D721Med (cell line): ENCODE measurements at regions not wholly inside any gene's neighbourhood (a gene's known extent, or its start where the extent isn't known, plus 50 kb on each side); places are given as distances from the start of the nearest gene placed in this dataset.

ENCODE experiments used
- DNase-seq: peaks from one replicate; pipeline ENCODE4 v3.0.0; 2011; ENCODE audit warnings: low spot score; ENCODE audit not compliant: insufficient read length
- FAIRE-seq: peaks from 2 replicates; lab custom pipeline; 2011; peaks lifted over from hg19 to GRCh38; lab: Jason Lieb, UNC
- TF ChIP-seq, protein P1 (sequence below): IDR thresholded peaks from 2 replicates; pipeline ENCODE4 v1.5.1; 2012; ENCODE audit warnings: mild to moderate bottlenecking, control low read depth; ENCODE audit not compliant: insufficient read depth; ENCODE audit errors: missing control alignments

DNA sequence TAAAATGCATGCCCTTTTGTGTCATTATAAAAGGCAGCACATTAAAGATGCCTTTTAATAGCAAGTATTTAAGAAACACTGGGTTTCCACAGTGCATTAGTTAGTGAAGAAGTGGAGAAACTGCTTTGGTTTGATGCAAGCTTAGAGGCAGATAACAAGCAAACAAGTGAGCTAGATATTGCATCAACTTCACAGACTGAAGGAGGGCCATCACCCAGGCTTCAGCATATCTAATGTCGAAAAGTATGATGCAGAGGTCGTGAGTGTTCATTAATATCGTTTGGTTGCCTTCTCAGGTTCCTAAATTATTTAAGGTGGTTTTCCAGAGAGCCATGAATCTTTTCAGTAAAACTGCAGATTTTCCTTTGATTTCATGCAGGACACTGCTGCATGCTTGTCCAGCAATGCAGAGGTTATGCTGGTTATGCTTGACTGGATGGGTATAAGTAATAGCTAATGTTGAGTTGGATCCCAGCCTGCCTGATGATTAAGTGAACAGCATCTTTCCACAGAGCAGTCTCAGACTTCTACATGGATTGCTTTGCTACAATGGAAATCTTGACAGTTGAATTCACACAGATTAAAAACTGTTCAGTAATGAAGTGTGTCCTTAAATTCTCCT lies 69.7 kb upstream of the IPO9 start:
- FAIRE-seq (no peak), DNase-seq (no peak)
- TF ChIP-seq, protein P1, sequence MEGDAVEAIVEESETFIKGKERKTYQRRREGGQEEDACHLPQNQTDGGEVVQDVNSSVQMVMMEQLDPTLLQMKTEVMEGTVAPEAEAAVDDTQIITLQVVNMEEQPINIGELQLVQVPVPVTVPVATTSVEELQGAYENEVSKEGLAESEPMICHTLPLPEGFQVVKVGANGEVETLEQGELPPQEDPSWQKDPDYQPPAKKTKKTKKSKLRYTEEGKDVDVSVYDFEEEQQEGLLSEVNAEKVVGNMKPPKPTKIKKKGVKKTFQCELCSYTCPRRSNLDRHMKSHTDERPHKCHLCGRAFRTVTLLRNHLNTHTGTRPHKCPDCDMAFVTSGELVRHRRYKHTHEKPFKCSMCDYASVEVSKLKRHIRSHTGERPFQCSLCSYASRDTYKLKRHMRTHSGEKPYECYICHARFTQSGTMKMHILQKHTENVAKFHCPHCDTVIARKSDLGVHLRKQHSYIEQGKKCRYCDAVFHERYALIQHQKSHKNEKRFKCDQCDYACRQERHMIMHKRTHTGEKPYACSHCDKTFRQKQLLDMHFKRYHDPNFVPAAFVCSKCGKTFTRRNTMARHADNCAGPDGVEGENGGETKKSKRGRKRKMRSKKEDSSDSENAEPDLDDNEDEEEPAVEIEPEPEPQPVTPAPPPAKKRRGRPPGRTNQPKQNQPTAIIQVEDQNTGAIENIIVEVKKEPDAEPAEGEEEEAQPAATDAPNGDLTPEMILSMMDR: no peak

DNA sequence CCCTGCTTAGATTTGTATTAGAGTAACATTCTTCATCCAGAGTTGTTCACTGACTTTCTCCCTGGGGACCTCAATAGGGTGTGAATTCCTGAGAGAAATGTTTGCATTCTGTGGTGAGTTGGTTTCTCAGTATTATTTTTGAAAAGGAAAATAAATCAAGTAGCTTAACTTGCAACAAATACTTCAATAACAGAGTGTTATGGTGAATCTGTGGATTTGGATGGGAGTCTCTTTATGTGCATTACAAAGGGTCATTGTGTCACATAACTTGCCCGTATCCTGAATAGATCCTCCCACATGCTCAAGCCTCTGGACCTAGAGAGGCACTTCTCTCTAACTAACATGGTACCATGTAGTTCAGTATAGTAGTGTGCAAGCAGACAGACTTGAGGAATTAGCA lies 68.4 kb upstream of the IPO9 start:
- DNase-seq: no peak
- TF ChIP-seq, protein P1: no peak
- no peak for FAIRE-seq

DNA sequence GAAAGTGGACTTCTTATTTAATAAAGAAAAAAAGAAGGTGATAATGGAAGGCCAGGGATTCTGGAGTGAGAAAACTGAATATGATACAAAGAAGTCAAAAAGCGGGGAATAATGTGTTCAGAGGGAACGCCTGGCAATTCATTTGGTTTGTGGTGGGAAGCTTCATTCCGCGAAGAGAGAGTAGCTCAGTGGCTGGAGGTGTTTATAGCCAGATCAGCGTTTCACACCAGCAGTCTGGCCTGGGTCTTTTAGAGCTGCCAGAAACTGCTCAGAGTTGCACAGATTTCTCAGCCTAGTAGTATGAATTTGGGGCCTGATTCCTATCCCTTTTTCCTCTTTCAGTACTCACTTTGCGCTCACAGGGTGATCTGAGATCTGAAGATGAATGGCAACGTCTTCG lies 67.8 kb upstream of the IPO9 start:
- FAIRE-seq (no peak), DNase-seq (no peak)
- TF ChIP-seq, protein P1: no peak

DNA sequence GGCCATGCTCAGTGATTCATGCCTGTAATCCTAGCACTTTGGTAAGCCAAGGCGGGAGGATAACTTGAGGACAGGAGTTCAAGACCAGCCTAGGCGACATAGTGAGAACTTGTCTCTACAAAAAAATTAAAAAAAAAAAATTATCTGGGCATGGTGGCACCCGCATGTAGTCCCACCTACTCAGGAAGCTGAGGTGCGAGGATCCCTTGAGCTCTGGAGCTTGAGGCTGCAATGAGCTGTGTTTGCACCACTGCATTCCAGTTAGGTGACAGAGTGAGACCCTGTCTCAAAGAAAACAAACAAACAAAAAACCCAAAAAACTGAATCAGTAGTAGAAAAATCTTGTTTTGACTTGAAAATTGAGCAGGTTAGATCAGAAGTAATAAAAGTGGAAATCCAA lies 67.1 kb upstream of the IPO9 start:
- TF ChIP-seq, protein P1: no peak
- DNase-seq: no peak
- no peak for FAIRE-seq

DNA sequence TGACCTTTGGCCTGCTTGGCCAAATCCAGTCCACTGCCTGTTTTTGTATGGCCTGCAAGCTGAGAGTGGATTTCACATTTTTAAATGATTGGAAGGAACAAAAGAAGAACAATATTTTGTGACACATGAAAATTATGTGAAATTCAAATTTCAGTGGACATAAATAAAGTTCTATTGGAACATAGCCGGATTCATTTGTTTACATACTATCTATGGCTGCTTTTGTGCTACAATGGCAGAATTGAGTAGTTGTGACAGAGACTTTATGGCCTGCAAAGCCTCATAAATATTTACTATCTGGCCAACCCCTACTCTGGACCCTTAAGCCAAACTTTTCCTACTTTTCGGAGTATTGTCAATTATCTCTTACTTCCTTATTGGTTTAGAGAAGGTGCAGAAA lies 66.6 kb upstream of the IPO9 start:
- DNase-seq (no peak), FAIRE-seq (no peak)
- TF ChIP-seq, protein P1: no peak

DNA sequence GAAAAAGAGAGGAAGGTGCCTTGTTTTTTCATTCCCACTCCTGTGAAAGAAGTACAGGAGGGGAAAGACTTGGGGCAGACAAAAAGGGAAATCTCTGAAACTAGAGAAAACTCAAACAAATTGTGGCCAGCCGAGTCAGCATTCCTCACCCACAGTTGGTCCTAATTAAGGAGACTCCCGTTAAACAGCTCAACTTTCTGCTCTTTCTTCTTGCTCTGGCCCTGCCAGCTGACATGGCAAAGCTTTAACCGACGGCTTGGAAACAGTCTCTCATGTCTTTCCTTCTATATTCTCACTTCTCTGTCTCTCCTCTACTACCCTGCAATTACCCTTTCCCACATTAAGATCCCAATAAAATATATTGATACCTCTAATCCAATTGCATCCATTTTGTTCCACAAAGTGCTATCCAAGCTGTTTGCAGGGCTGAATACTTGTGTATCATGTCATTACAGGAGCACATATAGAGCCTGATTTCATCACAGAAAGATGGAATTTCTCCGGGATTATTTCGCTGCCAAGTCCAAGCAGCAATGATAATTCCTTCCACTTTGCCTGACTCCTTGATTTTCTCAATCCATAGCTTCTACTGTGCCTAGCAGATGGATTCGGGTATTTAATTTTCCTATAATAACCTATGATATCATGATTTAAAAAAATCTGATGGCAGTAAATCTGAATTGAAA lies 65.4 kb upstream of the IPO9 start:
- DNase-seq: no peak
- no peak for FAIRE-seq
- TF ChIP-seq, protein P1: no peak

DNA sequence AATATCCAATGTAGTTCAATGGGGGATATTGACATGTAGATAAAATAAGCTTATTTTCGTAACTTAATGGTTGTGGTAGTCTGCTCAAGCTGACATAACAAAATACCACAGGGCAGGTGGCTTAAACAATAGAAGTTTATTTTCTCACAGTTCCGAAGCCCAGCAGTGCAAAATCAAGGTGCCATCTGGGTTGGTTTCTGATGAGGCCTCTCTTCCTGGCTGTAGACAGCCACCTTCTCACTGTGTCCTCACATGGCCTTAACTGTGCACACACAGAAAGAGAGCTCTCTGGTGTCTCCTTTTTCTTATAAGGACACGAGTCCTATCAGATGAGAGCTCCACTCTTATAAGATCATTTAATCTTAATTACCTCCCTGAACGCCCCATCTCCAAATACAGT lies 64.8 kb upstream of the IPO9 start:
- DNase-seq (no peak), FAIRE-seq (no peak)
- TF ChIP-seq, protein P1: no peak
